ENCODE measurements at regions not wholly inside any gene's neighbourhood (a gene's known extent, or its start where the extent isn't known, plus 50 kb on each side); places are given as distances from the start of the nearest gene placed in this dataset.
"Not testable (repeated sequence)": the region's sequence is repeated elsewhere in the genome, so short reads cannot be mapped to it uniquely, and the experiment has no call there.

DNA sequence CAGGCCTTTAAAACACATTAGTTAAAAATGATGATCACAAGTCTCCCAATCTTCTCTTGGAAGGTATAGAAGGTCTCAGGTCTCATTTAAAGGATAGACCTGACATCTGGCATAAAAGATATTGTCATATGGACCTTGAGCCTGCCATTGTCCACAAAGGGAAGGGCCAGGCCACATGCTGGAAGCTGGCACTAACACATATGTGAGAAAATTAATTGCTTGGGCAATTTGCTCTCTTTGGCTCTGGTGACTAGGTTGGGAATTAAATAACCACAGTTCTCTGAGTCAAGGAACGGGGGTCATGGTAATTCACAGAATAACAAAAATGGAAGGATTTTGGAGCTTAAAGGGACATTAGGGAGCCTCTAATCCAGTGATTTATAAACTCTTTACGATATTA lies 727.3 kb downstream of the BCL11A start:
- intact Hi-C loops (cut with micrococcal nuclease): no loop called here

DNA sequence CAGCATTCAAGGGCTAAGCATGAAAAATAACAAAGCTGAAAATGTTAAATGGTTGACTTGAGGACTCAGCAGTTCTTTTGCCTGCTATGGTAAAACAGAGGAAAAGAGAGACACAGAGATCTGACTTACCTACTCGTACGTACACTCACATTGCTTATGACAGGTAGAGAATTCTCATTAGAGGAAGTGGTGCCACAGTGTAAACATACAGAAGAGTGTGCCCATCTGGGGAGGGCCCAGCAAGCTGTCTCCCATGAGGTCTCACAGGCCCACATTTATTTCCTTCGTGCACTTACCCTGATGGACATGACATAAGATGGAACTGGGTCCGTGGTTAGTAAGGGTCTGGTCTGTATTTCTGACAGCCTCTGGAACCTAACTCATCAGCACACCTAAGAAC lies 729.1 kb downstream of the BCL11A start:
- intact Hi-C loops (cut with micrococcal nuclease): no loop called here

DNA sequence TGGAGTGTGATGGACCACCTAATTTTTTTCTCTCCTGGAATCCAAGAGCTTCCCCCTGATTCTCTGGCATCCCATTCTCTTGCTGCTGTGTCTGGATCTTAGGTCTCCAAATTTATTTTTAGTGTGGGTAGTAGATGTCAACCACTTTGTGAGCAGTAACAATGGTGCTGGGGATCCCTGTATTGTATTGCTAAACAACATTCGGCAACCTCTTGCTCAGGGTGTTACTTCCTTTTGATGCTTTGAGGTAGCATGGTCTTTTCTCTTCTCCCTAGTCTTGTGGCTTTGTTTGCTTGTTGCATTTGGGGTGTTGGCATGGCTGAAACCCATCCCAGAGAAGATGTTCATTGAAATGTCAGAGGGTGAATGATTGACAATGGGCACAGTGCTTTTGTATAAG lies 737.4 kb downstream of the BCL11A start:
- intact Hi-C loops (cut with micrococcal nuclease): no loop called here

DNA sequence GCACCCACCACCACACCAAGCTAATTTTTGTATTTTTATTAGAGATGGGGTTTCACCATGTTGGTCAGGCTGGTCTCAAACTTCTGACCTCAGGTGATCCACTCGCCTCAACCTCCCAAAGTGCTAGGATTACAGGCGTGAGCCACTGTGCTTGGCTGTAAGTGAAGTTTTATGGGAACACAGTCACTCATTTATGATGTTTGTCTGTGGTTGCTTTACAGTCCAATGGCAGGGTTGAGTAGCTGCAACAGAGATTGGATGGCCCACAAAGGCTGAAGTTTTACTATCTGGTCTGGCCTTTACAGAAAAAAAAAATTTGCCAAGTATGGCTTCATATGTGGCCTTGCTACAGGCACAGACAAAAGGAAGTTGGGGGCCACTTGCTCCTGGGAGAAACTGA lies 743.2 kb downstream of the BCL11A start:
- intact Hi-C loops (cut with micrococcal nuclease): not testable (repeated sequence)

DNA sequence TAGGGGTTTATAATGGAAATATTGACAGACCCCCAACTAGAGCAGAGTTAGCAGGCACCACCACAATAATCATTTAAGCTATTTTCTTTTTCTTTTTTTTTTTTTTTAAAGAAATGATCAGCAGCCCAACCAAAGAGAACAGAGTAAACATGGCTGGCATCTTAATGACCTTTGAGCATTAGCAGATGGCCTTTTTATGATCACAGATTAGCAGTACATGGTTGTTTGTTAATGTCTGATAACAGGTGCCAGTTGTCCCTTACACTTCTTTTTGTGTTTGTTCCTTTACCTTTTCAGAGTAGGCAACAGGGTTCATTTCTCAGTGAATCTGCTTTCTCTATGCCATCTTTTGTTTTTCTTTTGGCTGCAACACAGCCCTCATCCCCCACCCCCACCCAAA lies 747.0 kb downstream of the BCL11A start:
- intact Hi-C loops (cut with micrococcal nuclease): no loop called here

DNA sequence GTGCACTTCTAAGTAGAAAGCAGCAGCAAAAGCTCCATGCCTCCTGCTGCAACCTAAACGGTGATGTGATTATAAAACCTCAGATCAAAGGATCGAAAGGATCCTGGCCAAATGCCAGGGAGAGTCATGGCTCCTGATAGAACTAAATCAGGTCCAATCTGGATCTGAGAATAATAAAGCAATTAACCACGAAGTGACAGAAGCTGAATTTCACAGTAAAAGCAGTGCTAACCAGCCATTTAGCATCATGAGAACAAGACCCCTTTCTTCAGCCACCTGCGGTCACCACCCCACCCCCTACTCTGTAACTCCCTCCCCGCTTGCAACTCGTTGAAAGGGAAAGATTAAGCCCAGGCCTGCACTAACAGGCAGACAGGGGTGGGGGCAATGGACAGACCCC lies 748.7 kb downstream of the BCL11A start:
- intact Hi-C loops (cut with micrococcal nuclease): no loop called here

DNA sequence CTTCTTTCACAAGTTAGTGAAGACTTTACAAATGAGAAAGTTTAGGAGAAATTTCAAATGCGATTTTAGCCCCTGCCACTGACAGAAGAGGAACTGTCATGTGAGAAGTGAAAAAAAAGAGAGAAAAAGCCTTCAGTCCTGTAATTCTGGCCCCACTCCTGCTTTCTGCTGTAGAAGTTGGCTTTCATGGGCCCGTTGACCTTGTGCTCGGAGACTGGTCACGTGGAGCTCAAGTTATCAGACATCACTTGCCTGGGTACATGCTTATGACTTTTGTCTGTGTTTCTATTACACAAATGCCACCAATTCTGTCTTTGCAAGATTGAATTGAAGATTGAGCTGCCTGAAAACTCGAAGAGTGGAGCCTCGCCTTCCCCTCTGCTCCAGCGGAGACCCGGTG lies 749.9 kb downstream of the BCL11A start:
- intact Hi-C loops (cut with micrococcal nuclease): no loop called here

DNA sequence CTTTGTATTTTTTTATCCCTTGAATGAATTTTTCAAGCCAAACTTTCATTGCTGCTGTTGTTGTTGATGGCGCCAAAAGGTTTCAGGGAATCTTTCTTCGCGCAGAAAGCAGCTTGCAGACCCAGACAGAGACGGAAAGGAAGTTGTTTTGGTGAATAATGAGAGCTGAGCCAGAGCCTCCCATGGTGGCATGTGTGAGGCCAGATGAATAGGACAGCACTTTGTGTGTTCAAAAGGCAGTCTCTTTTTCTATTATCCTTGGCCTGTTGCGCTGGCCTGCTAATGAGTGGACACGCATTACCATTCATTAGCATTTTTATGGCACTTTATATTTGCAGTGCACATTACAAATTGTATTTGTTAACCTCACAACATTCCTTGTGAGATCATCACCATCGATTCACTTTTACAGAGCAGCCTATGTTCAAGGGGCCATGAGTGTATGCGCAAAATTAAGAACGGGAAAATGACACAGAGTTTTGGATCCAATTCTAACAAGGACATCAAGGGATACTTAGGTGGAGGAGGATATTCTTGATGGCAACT lies 754.7 kb downstream of the BCL11A start:
- intact Hi-C loops (cut with micrococcal nuclease): no loop called here

DNA sequence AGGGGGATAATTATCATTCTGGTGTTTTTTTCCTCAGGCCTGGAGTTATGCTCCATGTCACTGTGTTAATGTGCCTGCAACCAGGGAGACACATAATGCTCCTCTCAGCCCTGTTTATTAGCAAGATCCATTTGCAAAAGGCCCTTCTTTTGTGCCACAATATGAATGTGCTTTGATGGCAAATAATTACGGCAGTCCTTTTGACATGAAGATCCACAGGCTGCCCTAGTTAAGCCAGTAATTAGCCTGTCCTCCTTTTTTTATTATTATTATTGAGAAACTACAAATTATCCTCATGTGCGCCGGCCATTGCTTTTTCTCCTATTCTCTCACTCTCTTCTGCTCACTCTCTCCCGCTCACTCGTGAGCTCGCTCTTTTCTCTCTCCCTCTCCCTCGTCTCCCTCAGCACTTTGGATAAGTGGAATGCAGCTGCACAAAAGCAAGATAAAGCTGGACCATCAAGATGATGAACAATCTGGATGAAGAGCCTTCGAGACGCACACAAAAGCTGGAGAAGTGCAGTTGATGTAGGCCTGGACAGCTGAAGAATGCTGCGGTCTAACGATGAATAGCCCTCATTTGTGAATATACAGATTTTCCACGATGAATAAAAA lies 762.3 kb downstream of the BCL11A start:
- intact Hi-C loops (cut with micrococcal nuclease): no loop called here

DNA sequence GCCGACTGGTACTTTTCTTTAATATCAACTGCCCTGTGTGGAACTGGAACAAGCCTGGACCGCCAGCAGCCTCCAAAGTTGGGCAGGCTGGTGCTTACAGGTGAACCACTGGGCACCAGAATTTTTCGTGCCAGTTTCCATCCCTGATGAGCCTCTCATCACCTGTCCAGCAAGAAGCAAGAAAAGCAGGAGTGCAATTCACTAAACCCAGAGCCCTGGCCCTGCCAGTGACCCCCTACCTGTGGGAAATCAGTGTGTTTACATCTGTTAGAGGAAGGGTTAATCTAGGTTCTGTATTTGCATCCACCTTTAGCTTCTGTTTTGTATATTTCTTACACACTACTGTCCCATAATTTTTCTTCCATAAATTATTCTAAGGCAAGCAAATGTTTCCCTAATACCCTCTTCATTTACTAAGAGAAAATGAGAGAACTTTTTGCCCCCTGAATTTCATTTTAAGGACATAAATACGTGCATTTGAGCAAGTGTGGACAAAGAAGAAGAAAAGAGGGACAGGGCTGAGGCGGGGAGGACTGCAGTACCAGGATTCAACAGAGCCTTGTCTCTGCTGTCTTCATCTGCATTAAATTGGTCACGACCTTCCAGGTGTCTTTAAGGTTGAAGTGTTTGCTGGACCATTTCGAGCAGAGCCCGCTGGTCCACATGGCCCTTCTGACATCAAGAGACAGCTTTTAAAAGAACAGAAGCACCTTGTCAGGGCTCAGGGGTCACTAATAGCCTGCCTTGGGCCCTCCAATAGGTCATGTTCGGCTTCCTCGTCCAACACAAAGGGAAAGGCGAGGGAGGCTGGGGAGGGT lies 763.1 kb downstream of the BCL11A start:
- intact Hi-C loops (cut with micrococcal nuclease): no loop called here

DNA sequence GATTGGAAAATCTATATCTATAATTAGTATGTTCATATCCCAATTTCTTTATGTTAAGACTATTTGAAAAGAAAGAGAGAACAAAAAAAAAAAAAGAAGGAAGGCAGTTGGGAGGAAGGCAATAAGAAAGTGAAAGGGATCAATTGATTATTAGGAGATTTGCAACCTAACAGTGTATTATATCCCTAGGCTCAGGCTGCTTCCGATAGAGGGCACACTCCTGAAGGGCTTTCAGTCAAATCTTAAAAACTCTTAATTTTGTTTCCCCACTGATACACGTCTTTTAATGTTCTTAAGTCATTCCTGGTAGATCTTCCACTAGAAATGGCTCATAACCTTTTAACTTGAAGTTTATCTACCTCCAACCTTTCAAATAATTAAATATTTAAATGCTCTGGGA lies 763.9 kb downstream of the BCL11A start:
- intact Hi-C loops (cut with micrococcal nuclease): no loop called here

DNA sequence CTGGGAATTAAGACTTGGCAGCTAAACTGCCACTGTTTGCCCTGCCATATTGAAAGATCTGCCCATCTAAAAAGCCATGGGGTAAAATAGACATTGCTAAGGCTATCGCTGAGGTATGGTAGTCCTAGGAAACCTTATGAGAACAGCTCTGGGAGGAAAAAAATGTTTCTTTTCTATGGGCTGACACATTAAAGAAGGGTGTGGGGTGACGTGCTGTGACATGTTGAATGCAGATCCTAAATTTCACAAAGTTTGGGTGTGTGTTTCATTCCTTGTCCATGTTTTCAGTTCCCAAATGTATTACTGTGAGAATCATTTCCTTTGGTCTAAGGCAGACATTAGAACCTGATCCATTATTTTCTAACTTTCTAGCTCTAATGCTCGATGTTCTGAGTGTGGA lies 766.4 kb downstream of the BCL11A start:
- intact Hi-C loops (cut with micrococcal nuclease): no loop called here

DNA sequence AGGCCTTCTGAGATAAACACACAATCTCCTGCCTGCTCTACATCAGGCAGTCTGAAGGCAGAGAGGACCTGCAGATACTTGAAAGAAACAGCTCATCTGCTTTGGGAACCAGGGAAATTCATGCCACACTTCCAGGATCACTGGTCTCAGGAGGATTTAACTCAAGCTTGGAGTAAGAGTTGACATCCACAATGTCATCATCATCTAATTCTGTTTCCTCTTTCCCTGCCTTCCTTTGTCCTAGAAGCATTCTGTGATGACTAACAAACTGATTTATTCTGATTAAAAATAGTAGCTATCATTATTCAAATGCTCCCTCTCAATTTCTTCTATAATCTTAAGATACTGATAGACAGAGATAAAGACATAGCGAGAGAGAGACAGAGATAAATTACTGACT lies 766.8 kb downstream of the BCL11A start:
- intact Hi-C loops (cut with micrococcal nuclease): no loop called here

DNA sequence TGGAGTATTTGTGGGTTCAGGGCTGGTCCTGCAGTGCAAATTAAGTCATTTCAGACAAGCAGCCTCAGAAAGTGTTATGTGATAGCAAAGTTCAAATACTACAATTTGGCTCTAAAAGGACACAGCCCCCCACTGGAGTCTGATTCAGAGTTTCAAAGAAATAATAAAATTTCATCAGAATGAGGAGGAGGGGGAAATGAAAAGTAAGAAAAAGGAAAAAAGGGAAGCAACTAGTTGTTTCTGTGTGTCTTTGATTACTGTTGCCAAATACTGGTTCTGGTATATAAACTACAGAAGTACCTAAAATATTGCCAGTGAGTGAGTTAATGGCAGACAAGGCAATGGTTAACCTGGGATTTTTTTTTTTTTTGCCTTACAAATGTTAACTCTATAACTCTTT lies 773.9 kb downstream of the BCL11A start:
- intact Hi-C loops (cut with micrococcal nuclease): no loop called here

DNA sequence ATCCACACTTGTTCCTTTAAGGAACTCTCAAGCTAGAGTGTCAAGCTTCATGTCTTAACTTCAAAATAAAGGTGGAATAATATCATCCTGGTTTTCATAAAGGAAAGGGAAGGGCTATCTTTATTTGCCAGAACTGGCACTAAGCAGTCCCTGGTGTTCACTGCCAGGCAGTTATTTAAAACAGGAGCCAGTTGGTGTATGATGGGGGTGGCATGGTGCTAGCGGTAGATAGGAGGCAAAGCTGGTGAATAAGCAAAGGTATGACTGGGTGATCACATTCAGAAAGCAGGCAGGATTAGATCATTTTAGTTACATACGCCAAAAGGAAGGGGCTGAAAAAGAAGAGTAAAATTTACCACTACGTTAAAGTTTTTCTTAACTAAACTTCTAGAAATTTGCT lies 776.3 kb downstream of the BCL11A start:
- intact Hi-C loops (cut with micrococcal nuclease): no loop called here

DNA sequence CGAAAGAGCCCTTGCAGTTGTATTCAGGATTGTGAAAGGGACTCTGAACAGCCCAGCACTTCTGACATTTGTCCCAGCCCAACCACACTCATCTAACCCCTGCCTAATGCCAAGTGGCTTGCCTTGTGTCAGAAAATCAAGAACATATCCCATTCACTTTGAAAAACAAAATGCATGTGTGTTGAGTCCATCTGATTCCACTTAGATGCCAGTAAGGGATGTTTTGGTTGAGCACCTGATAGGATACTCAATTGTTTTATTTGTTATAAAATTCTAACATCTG lies 776.8 kb downstream of the BCL11A start:
- intact Hi-C loops (cut with micrococcal nuclease): no loop called here

DNA sequence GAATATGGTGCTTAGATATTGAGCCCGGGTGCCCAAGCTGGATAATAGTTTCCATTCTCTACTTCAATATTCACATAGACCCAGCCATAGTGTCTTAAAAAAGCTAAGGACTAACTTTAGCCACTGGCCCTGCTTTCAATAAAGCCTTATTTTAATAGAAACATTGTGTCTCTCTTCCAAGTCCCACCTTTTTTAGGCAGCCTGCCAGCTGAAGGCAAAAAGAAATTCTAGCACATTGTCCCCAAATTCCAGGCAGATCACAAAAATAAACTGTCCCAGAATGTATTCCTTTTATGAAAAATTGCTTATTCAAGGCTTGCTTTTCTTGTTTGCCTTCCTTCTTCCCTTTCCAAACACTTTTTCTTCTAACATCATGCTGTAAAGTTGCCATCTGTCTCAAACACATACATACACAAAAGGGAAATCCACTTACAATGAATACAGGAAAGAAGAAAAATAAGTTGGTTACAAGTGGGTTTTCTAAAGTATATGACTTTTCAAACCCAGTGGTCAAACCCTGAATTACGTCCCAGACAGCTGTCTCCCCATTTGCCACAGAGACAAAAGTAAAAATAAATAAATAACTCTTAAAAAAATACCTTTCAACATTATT lies 778.5 kb downstream of the BCL11A start:
- intact Hi-C loops (cut with micrococcal nuclease): no loop called here

DNA sequence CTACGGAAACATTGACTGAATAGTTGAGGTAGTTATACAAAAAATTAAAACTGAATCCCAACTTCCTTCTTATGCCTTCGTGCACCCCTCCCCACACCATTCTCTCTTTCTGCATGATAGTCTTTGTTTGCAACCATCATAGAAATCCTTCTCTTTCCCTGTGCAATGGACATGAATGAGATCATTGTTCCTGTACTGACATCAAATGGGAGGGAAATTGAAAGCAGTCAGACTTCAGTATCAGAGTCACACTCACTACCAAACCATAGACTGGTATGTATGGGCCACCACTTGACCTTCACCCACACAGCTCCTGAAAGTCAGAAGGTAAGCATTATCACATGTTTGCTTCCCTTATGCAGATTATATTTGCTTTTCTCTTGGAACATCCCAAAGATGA lies 782.8 kb downstream of the BCL11A start:
- intact Hi-C loops (cut with micrococcal nuclease): no loop called here

DNA sequence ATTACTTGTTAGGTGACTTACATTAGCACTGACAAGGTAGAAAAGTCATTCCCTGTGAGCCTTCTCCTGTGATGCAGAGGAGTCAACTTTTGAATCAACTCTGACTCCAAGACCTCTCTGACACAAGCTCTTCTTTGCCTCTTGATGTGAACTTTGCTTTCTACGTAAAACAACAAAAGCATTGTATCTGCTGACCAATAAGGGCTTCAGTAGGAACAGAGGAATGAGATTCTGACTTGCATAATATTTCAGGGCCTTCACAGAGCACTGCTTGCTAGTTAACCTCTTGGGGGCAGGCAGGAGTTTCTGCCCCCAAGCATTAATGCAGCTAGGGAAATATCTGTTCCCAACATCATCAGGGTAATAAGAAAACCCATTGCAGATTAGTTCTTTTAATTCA lies 791.5 kb downstream of the BCL11A start:
- intact Hi-C loops (cut with micrococcal nuclease): no loop called here

DNA sequence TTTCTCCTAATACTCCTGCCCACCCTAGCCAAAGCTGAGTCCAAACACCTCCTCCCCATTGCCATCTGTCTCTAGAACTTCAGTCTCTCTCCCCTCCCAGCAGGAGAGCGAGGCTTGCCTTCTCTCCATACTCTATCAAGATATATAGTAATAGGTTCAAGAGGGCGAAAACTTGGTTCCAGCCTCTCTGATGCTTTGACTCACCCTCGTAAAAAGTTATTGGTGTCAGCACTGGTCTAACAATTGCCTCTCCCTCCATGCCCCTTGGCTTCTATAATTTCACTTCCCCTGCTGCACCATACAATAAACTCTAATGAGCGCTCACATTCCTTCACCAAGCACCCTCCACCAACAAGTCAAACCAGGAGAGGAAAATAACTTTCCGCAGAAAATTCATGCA lies 797.3 kb downstream of the BCL11A start:
- intact Hi-C loops (cut with micrococcal nuclease): no loop called here

DNA sequence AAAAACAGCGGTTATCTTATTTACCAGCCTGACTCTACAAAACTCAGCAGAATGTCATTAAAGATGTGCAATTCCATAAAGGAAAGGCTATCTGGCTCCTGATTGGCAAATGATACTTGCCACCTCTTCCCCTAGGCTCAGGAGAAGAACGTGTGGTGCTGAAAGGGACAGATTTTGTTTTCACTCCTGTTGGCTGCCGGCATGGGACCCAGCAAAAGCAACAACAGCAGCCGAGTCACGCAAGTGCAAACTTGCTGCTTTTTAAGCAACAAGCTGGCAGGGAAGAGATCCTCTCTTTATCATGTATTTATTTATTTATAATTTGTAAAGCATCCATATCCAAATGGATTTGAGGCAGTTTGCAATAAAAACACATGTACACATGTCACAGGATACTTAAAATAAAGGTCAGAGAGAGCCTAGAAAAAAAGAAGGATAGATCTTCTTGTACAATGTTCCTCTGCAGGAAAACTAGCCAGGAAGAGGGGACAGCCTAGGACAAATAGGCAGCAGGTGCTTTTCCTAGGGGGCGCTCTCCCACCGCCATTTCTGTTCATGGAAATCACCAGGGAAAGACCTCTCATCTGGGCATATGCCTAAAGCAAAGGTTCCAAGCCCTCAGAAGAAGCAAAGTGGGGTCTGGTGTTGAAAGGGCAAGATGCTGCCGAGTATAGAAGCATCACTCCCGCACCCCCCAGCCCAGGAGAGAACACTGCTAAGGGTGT lies 799.3 kb downstream of the BCL11A start:
- intact Hi-C loops (cut with micrococcal nuclease): no loop called here

DNA sequence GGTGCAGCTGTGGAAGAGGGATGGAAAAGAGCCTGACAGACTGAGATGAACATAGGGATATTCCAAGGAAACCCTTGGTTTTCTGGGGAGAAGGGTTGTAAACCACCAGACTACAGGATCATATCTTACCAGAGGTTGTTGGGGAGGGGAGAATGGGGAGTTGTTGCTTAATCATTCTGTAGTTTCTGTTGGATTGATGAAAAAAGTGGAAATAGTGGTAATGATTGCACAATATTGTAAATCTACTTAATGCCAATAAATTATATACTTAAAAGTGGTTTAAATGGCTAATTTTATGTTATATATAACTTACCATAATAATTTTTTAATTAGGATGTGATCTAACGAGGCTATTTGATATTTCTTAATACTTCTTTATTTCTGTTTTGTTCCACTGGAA lies 800.9 kb downstream of the BCL11A start:
- intact Hi-C loops (cut with micrococcal nuclease): no loop called here

Measured in T-helper 1 cell treated with Interleukin-12 subunit alpha and Interleukin-12 subunit beta and Interleukin-4 antibody, amounts not matched to agents 30 ng/mL and 1 ng/mL, for 36 hours (primary cell).